OCI-LY7 (cell line): ENCODE measurements at regions not wholly inside any gene's neighbourhood (a gene's known extent, or its start where the extent isn't known, plus 50 kb on each side); places are given as distances from the start of the nearest gene placed in this dataset.

ENCODE experiments used
- BruUV-seq: library from RNA; stranded (reverse); fragments of 400-500 nt; replicated peaks from 2 replicates; lab custom pipeline; 2021; lab: Mats Ljungman, UMichigan
- CTCF ChIA-PET: fragments of 300-600 bp; sonication (Branson Sonifier 250); formaldehyde crosslinking; loops from one replicate; lab custom pipeline; 2022; ENCODE audit warnings: antibody characterized with exemption; ENCODE audit not compliant: unreplicated experiment; lab: Charles Lee
- POLR2A ChIA-PET: fragments of 300-600 bp; sonication (Branson Sonifier 250); formaldehyde crosslinking; loops from one replicate; lab custom pipeline; 2022; ENCODE audit warnings: antibody characterized with exemption; lab: Charles Lee
- DNase-seq: peaks from one replicate; pipeline ENCODE4 v3.0.0-alpha.2; 2015; ENCODE audit warnings: low spot score
- H2AFZ ChIP-seq: fragments of 200-600 bp; sonication (generic), shearing (Covaris generic); 2 replicates; pipeline ENCODE4 v1.6.1; 2014; ENCODE audit warnings: mild to moderate bottlenecking, antibody characterized with exemption, low read length, moderate library complexity
- H3K27ac ChIP-seq: fragments of 200-600 bp; sonication (generic); 2 replicates; pipeline ENCODE4 v1.5.1; 2014; ENCODE audit warnings: mixed run types, low read depth, mild to moderate bottlenecking, moderate library complexity, low read length, inconsistent platforms; ENCODE audit not compliant: poor library complexity, severe bottlenecking
- H3K36me3 ChIP-seq: fragments of 200-600 bp; sonication (generic); 2 replicates; pipeline ENCODE4 v1.6.1; 2014; ENCODE audit warnings: mild to moderate bottlenecking, antibody characterized with exemption, low read length, moderate library complexity, mixed read lengths; ENCODE audit not compliant: insufficient read depth
- H3K4me1 ChIP-seq: fragments of 200-600 bp; sonication (generic); 2 replicates; pipeline ENCODE4 v1.5.1; 2014; ENCODE audit warnings: mild to moderate bottlenecking, low read length; ENCODE audit not compliant: insufficient read depth, poor library complexity, severe bottlenecking
- H3K4me2 ChIP-seq: fragments of 200-600 bp; sonication (generic); 2 replicates; pipeline ENCODE4 v1.6.1; 2014; ENCODE audit warnings: mild to moderate bottlenecking, low read length
- H3K4me3 ChIP-seq: fragments of 200-600 bp; sonication (generic); 2 replicates; pipeline ENCODE4 v1.5.1; 2014; ENCODE audit warnings: mild to moderate bottlenecking, low read depth, low read length; ENCODE audit not compliant: poor library complexity, severe bottlenecking
- H3K79me2 ChIP-seq: fragments of 200-600 bp; sonication (generic); 2 replicates; pipeline ENCODE4 v1.6.1; 2016; ENCODE audit warnings: low read depth, mild to moderate bottlenecking, low read length, moderate library complexity, mixed read lengths; ENCODE audit not compliant: insufficient read depth
- H3K9me2 ChIP-seq: fragments of 200-600 bp; sonication (generic); 2 replicates; pipeline ENCODE4 v1.6.1; 2016; ENCODE audit warnings: mild to moderate bottlenecking, low read length, mixed read lengths; ENCODE audit not compliant: insufficient read depth
- H3K9me3 ChIP-seq: fragments of 200-600 bp; sonication (generic); 2 replicates; pipeline ENCODE4 v1.6.1; 2014; ENCODE audit warnings: mild to moderate bottlenecking, mixed run types, low read length, mixed read lengths
- H4K20me1 ChIP-seq: fragments of 200-600 bp; sonication (generic); 2 replicates; pipeline ENCODE4 v1.6.1; 2014; ENCODE audit warnings: mild to moderate bottlenecking, antibody characterized with exemption, low read length, moderate library complexity, mixed read lengths; ENCODE audit not compliant: insufficient read depth
- EZH2phosphoT487 ChIP-seq: fragments of 200-600 bp; sonication (generic); IDR thresholded peaks from 2 replicates; pipeline ENCODE4 v1.6.1; 2018; ENCODE audit warnings: low read depth, borderline replicate concordance, mild to moderate bottlenecking, mixed run types, antibody characterized with exemption, low read length, moderate library complexity, mixed read lengths
- intact Hi-C: fragments of 100-400 bp; cut with micrococcal nuclease; formaldehyde crosslinking; loops from one replicate; pipeline ENCODE4 v1.10.0; 2022; ENCODE audit not compliant: unreplicated experiment
- TF ChIP-seq, protein P1 (sequence below): fragments of 200-600 bp; sonication (generic); conservative IDR thresholded peaks from 2 replicates; pipeline ENCODE4 v1.5.1; 2014; ENCODE audit warnings: mild to moderate bottlenecking, antibody characterized with exemption, low read length, moderate library complexity, mixed read lengths

DNA sequence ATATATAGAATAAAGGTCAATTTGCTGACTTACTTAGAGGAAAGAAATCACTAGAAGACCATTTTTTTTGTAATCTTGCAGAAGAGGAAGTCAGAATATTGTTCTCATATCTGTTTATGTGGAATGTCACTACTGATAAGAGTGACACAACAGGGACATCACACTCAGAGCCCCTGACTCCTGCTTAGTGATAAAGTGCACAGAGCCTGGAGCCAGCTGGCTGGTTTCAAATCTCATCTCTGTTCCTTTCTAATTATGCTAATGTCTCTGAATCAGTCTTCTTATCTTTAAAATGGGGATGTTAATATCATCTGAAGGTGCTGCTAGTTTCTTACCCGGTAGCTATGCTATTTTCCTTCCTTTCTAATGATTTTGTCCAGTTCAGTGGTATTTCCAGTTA, 58.6 kb upstream of the LIFR start:
- no peak for TF ChIP-seq EZH2phosphoT487
- TF ChIP-seq, protein P1, sequence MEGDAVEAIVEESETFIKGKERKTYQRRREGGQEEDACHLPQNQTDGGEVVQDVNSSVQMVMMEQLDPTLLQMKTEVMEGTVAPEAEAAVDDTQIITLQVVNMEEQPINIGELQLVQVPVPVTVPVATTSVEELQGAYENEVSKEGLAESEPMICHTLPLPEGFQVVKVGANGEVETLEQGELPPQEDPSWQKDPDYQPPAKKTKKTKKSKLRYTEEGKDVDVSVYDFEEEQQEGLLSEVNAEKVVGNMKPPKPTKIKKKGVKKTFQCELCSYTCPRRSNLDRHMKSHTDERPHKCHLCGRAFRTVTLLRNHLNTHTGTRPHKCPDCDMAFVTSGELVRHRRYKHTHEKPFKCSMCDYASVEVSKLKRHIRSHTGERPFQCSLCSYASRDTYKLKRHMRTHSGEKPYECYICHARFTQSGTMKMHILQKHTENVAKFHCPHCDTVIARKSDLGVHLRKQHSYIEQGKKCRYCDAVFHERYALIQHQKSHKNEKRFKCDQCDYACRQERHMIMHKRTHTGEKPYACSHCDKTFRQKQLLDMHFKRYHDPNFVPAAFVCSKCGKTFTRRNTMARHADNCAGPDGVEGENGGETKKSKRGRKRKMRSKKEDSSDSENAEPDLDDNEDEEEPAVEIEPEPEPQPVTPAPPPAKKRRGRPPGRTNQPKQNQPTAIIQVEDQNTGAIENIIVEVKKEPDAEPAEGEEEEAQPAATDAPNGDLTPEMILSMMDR: no peak
- no peaks in the 10 kb centered on the region for H3K9me2 ChIP-seq
- H3K27ac ChIP-seq: no peak overlapping the region
- no peak overlapping the region for H3K4me3 ChIP-seq
- BruUV-seq: no TSS peak
- no peaks in the 10 kb centered on the region for H3K79me2 ChIP-seq
- no peak overlapping the region for H2AFZ ChIP-seq
- H3K4me2 ChIP-seq: no peak overlapping the region
- H4K20me1 ChIP-seq: no peaks in the 10 kb centered on the region
- H3K36me3 ChIP-seq: no peaks in the 10 kb centered on the region
- no peak for DNase-seq
- ChIA-PET CTCF (no interaction called here), POLR2A (interaction anchor here (0.6 to 0.8 kb wide), 2 partner anchors 396 to 1702 kb away, joined by 3 to 4 read pairs; no protein-coding TSS in a partner anchor)
- H3K4me1 ChIP-seq: no peaks in the 10 kb centered on the region
- intact Hi-C loops: no loop called here
- 0 out of 2 replicates have a peak, but pooled peaks cover 4% of the 10 kb centered on the region for H3K9me3 ChIP-seq

DNA sequence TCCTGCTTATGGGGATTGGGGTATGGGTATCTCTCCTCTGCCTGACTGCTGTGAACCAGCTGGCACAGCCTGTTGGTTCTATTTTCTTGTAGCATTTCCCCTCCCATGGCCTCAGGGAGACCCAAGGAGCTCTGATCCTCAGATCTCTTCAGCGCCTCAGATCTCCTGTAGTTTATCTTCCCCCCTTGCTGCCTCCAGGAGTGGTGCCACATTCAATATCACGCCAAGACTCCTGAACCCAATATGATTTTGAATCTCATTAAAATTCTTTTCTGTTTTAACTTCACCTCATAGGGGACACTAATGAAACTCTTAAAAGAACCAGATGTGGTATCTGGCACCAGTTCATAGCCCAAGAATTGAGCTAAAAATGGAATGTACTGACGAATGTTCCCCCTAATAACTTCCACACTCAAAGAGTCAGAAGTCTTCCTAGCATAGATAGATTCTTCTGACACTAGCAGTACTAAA, 59.6 kb upstream of the LIFR start:
- ChIA-PET CTCF (no interaction called here), POLR2A (interaction anchor here (0.6 kb wide), 1 partner anchor 27 kb away, joined by 3 read pairs; no protein-coding TSS in a partner anchor)
- H4K20me1 ChIP-seq: no peaks in the 10 kb centered on the region
- no peaks in the 10 kb centered on the region for H3K36me3 ChIP-seq
- no TSS peak for BruUV-seq
- intact Hi-C loops: no loop called here
- H3K79me2 ChIP-seq: no peaks in the 10 kb centered on the region
- H3K9me2 ChIP-seq: no peaks in the 10 kb centered on the region
- no peak overlapping the region for H3K27ac ChIP-seq
- TF ChIP-seq EZH2phosphoT487: no peak
- no peak overlapping the region for H2AFZ ChIP-seq
- no peak overlapping the region for H3K4me2 ChIP-seq
- DNase-seq: no peak
- H3K9me3 ChIP-seq: 0 out of 2 replicates have a peak, but pooled peaks cover 4% of the 10 kb centered on the region
- H3K4me3 ChIP-seq: no peak overlapping the region
- no peaks in the 10 kb centered on the region for H3K4me1 ChIP-seq

DNA sequence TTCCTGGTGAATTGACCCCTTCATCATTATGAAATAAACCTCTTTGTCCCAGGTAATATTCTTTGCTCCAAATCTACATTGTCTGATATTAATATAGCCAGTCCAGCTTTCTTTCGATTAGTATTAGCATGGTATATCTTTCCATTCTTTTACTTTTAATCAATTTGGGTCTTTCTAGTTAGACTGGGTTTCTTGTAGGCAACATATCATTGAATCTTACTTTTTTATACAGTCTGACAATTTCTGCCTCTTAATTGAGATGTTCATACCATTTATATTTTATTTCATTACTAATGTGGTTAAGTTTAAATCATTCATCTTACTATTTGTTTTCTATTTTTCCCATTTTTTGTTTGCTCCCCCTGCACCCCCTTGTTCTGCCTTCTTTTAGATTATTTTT, 61.7 kb upstream of the LIFR start:
- H4K20me1 ChIP-seq: no peaks in the 10 kb centered on the region
- ChIA-PET POLR2A (no interaction called here), CTCF (no interaction called here)
- no peak for DNase-seq
- H3K27ac ChIP-seq: no peak overlapping the region
- no peak overlapping the region for H3K4me2 ChIP-seq
- H3K4me1 ChIP-seq: no peaks in the 10 kb centered on the region
- no peaks in the 10 kb centered on the region for H3K36me3 ChIP-seq
- no peaks in the 10 kb centered on the region for H3K9me2 ChIP-seq
- H2AFZ ChIP-seq: no peak overlapping the region
- TF ChIP-seq, protein P1: no peak
- no peak for TF ChIP-seq EZH2phosphoT487
- intact Hi-C loops: no loop called here
- H3K79me2 ChIP-seq: no peaks in the 10 kb centered on the region
- no TSS peak for BruUV-seq
- H3K9me3 ChIP-seq: 0 out of 2 replicates have a peak, but pooled peaks cover 4% of the 10 kb centered on the region
- H3K4me3 ChIP-seq: no peak overlapping the region
